ENCODE measurements at regions not wholly inside any gene's neighbourhood (a gene's known extent, or its start where the extent isn't known, plus 50 kb on each side); places are given as distances from the start of the nearest gene placed in this dataset.

- DNase-seq (ENCODE audit: low spot score) = no peak
- intact Hi-C loops (cut with micrococcal nuclease; ENCODE audit: unreplicated experiment) = no loop called here
- no peak for TF ChIP-seq CTCF (conservative IDR thresholded peaks at IDR 0.05; ENCODE audit: low read depth, low read length)
- BruUV-seq (replicated peaks) = no TSS peak
- Histone ChIP-seq H3K4me1 (ENCODE audit: insufficient read depth, low read length, poor library complexity, severe bottlenecking) (no peaks in the 10 kb centered on the region), H3K27me3 (replicated peaks; ENCODE audit: insufficient read depth, low read depth, low read length, poor library complexity) (no peaks in the 10 kb centered on the region), H3K4me3 (ENCODE audit: low read depth, low read length, poor library complexity, severe bottlenecking) (no peak overlapping the region), H3K36me3 (ENCODE audit: insufficient read depth, low read length, poor library complexity, severe bottlenecking) (no peaks in the 10 kb centered on the region), H3K9me3 (ENCODE audit: low read depth, low read length, poor library complexity, severe bottlenecking) (no peaks in the 10 kb centered on the region), H3K27ac (ENCODE audit: low read depth, low read length, poor library complexity, severe bottlenecking) (no peak overlapping the region)
- POLR2A ChIA-PET (ENCODE audit: low non-redundant PET) = no interaction called here
- CTCF ChIA-PET = no interaction called here
These were observed 576.3 kb upstream of the NECTIN3 start for GRCh38 chr3:110495201-110495927.

GRCh38 chr3:110504401-110504800 is 567.2 kb upstream of the NECTIN3 start:
- CTCF ChIA-PET = no interaction called here
- TF ChIP-seq CTCF (conservative IDR thresholded peaks at IDR 0.05; ENCODE audit: low read depth, low read length) (no peak), EZH2 (IDR thresholded peaks at IDR 0.05; ENCODE audit: borderline replicate concordance, low read depth, low read length, poor library complexity, severe bottlenecking) (no peak)
- Histone ChIP-seq H3K9me3 (ENCODE audit: low read depth, low read length, poor library complexity, severe bottlenecking) (no peaks in the 10 kb centered on the region), H3K36me3 (ENCODE audit: insufficient read depth, low read length, poor library complexity, severe bottlenecking) (no peaks in the 10 kb centered on the region), H3K27ac (ENCODE audit: low read depth, low read length, poor library complexity, severe bottlenecking) (no peak overlapping the region), H3K4me3 (ENCODE audit: low read depth, low read length, poor library complexity, severe bottlenecking) (no peak overlapping the region), H3K27me3 (replicated peaks; ENCODE audit: insufficient read depth, low read depth, low read length, poor library complexity) (no peaks in the 10 kb centered on the region), H3K4me1 (ENCODE audit: insufficient read depth, low read length, poor library complexity, severe bottlenecking) (no peaks in the 10 kb centered on the region)
- POLR2A ChIA-PET (ENCODE audit: low non-redundant PET) = no interaction called here
- BruUV-seq (replicated peaks) = no TSS peak
- intact Hi-C loops (cut with micrococcal nuclease; ENCODE audit: unreplicated experiment) = no loop called here
- no peak for DNase-seq (ENCODE audit: low spot score)

- Histone ChIP-seq H3K4me3 (ENCODE audit: low read depth, low read length, poor library complexity, severe bottlenecking) (no peak overlapping the region), H3K27ac (ENCODE audit: low read depth, low read length, poor library complexity, severe bottlenecking) (no peak overlapping the region), H3K36me3 (ENCODE audit: insufficient read depth, low read length, poor library complexity, severe bottlenecking) (no peaks in the 10 kb centered on the region), H3K9me3 (ENCODE audit: low read depth, low read length, poor library complexity, severe bottlenecking) (no peaks in the 10 kb centered on the region), H3K4me1 (ENCODE audit: insufficient read depth, low read length, poor library complexity, severe bottlenecking) (no peaks in the 10 kb centered on the region), H3K27me3 (replicated peaks; ENCODE audit: insufficient read depth, low read depth, low read length, poor library complexity) (no peaks in the 10 kb centered on the region)
- BruUV-seq (replicated peaks) = no TSS peak
- ChIA-PET POLR2A (ENCODE audit: low non-redundant PET) (no interaction called here), CTCF (no interaction called here)
- intact Hi-C loops (cut with micrococcal nuclease; ENCODE audit: unreplicated experiment) = no loop called here
- no peak for DNase-seq (ENCODE audit: low spot score)
- TF ChIP-seq EZH2 (IDR thresholded peaks at IDR 0.05; ENCODE audit: borderline replicate concordance, low read depth, low read length, poor library complexity, severe bottlenecking) (no peak), CTCF (conservative IDR thresholded peaks at IDR 0.05; ENCODE audit: low read depth, low read length) (no peak)
These were observed 566.7 kb upstream of the NECTIN3 start for GRCh38 chr3:110504901-110505300.

All from A673 (cell line).